B cell (primary cell): ENCODE measurements at regions not wholly inside any gene's neighbourhood (a gene's known extent, or its start where the extent isn't known, plus 50 kb on each side); places are given as distances from the start of the nearest gene placed in this dataset.
"Not testable (repeated sequence)": the region's sequence is repeated elsewhere in the genome, so short reads cannot be mapped to it uniquely, and the experiment has no call there.

Experiments
- ATAC-seq: fragments of 200-7000 bp; cut with Tn5 transposase; one replicate; pipeline ENCODE4 v1.10.0; 2021; ENCODE audit warnings: low read depth, mild to moderate bottlenecking, moderate number of reproducible peaks, moderate library complexity
- CTCF ChIA-PET: fragments of 350-600 bp; sonication (Branson Sonifier 250); formaldehyde crosslinking; loops from one replicate; lab custom pipeline; 2021; ENCODE audit warnings: antibody characterized with exemption, inconsistent platforms; lab: Charles Lee
- POLR2A ChIA-PET: fragments of 350-600 bp; sonication (Branson Sonifier 250); formaldehyde crosslinking; loops from one replicate; lab custom pipeline; 2021; ENCODE audit warnings: antibody characterized with exemption; lab: Charles Lee
- DNase-seq: peaks from one replicate; pipeline ENCODE4 v3.0.0; 2013
- H2AFZ ChIP-seq: 2 replicates; pipeline ENCODE4 v1.6.1; 2012; ENCODE audit warnings: mild to moderate bottlenecking, low read depth, low read length; ENCODE audit not compliant: insufficient read depth, poor library complexity, severe bottlenecking
- H3K27ac ChIP-seq, 2 donors: 1 replicate in 1 of 2; 2 replicates in 1 of 2; pipeline ENCODE4 v1.5.1; 2012 to 2013; ENCODE audit warnings: low read length in 2 of 2, mild to moderate bottlenecking in 2 of 2, moderate library complexity in 1 of 2
- H3K27me3 ChIP-seq, 4 experiments: fragments of 200-600 bp in 1 of 4; sonication (generic) in 1 of 4; replicated peaks in 1 of 4; 1 replicate in 2 of 4; 2 replicates in 2 of 4; pipeline versions ENCODE4 v1.6.1 to v1.7.0; 2013 to 2016; ENCODE audit warnings: low read length in 3 of 4, mild to moderate bottlenecking in 2 of 4, mixed read lengths in 1 of 4, moderate library complexity in 1 of 4; ENCODE audit not compliant: insufficient read depth in 4 of 4, control insufficient read depth in 3 of 4; ENCODE audit errors: control extremely low read depth in 1 of 4
- H3K36me3 ChIP-seq, 2 experiments: replicated peaks in 1 of 2; 1 replicate in 1 of 2; 2 replicates in 1 of 2; pipeline versions ENCODE4 v1.6.1 to v1.7.1; 2013; ENCODE audit warnings: low read length in 1 of 2; ENCODE audit not compliant: insufficient read depth in 2 of 2, control insufficient read depth in 1 of 2; ENCODE audit errors: control extremely low read depth in 1 of 2, extremely low read depth in 1 of 2
- H3K4me1 ChIP-seq, 2 donors: fragments of 200-600 bp in 1 of 2; sonication (generic) in 1 of 2; 1 replicate in 1 of 2; 2 replicates in 1 of 2; pipeline versions ENCODE4 v1.5.1 to v1.6.1; 2013 to 2017; ENCODE audit warnings: low read length in 2 of 2; ENCODE audit not compliant: control insufficient read depth in 2 of 2, insufficient read depth in 2 of 2
- H3K4me2 ChIP-seq: replicated peaks from 2 replicates; pipeline ENCODE3; 2012; ENCODE audit warnings: mild to moderate bottlenecking, low read depth, low read length; ENCODE audit not compliant: poor library complexity, severe bottlenecking
- H3K4me3 ChIP-seq, 5 experiments: fragments of 200-600 bp in 1 of 5; sonication (generic) in 1 of 5; 1 replicate in 3 of 5; 2 replicates in 2 of 5; pipeline versions ENCODE4 v1.5.1 to v1.7.0; 2011 to 2016; ENCODE audit warnings: low read length in 4 of 5, mild to moderate bottlenecking in 4 of 5, low read depth in 2 of 5, control low read depth in 1 of 5, moderate library complexity in 1 of 5; ENCODE audit not compliant: insufficient read depth in 1 of 5; ENCODE audit errors: control extremely low read depth in 1 of 5, extremely low read depth in 1 of 5
- H3K79me2 ChIP-seq: fragments of 200-600 bp; sonication (generic); one replicate; pipeline ENCODE4 v1.6.0; 2016; ENCODE audit warnings: low read length; ENCODE audit not compliant: control insufficient read depth, insufficient read depth
- H3K9ac ChIP-seq: fragments of 200-600 bp; sonication (generic); 2 replicates; pipeline ENCODE4 v1.6.1; 2017; ENCODE audit warnings: mild to moderate bottlenecking, low read length, moderate library complexity
- H3K9me3 ChIP-seq, 3 donors: one replicate each; pipeline versions ENCODE4 v1.6.1 to v1.7.1; 2013; ENCODE audit warnings: low read length in 2 of 3; ENCODE audit not compliant: control insufficient read depth in 2 of 3, insufficient read depth in 1 of 3; ENCODE audit errors: control extremely low read depth in 1 of 3
- H4K20me1 ChIP-seq: 2 replicates; pipeline ENCODE4 v1.6.0; 2012; ENCODE audit warnings: mild to moderate bottlenecking, low read length; ENCODE audit not compliant: insufficient read depth, control insufficient read depth, poor library complexity, severe bottlenecking
- H3K27ac Mint-ChIP-seq: one replicate; pipeline ENCODE4 v1.8.0; 2021; ENCODE audit warnings: mixed read lengths
- H3K27me3 Mint-ChIP-seq: one replicate; pipeline ENCODE4 v1.8.0; 2021; ENCODE audit warnings: mixed read lengths
- H3K4me1 Mint-ChIP-seq: one replicate; pipeline ENCODE4 v1.8.0; 2021; ENCODE audit warnings: mixed read lengths
- H3K4me3 Mint-ChIP-seq: one replicate; pipeline ENCODE4 v1.8.0; 2021; ENCODE audit warnings: mixed read lengths
- H3K9me3 Mint-ChIP-seq: one replicate; pipeline ENCODE4 v1.8.0; 2022; ENCODE audit warnings: mixed read lengths; ENCODE audit not compliant: insufficient read depth
- EZH2 ChIP-seq: IDR thresholded peaks from 2 replicates; pipeline ENCODE4 v1.6.1; 2012; ENCODE audit warnings: borderline replicate concordance, low read depth, mild to moderate bottlenecking, moderate library complexity, low read length; ENCODE audit not compliant: insufficient read depth, poor library complexity, severe bottlenecking
- WGBS: methylation state at CpG from one replicate; pipeline ENCODE4 v1.1.5; 2013; ENCODE audit warnings: missing lambda C conversion rate; ENCODE audit not compliant: insufficient coverage; 5-methylcytosine and 5-hydroxymethylcytosine counted together
- intact Hi-C: fragments of 100-400 bp; cut with micrococcal nuclease; formaldehyde crosslinking; loops from one replicate; pipeline ENCODE4 v1.10.0; 2022
- TF ChIP-seq, protein P1 (sequence below): fragments of 200-600 bp; IDR thresholded peaks from one replicate; pipeline ENCODE4 v1.8.0; 2022; ENCODE audit warnings: antibody characterized with exemption, mild to moderate bottlenecking

GRCh38 chr6:121680058-121680457, 244.6 kb downstream of the GJA1 start:
- Histone ChIP-seq H3K36me3 (no peaks in the 10 kb centered on the region), H3K4me2 (no peak overlapping the region), H3K4me3 (no peak overlapping the region), H3K9me3 (no peaks in the 10 kb centered on the region), H3K9ac (no peak overlapping the region), H2AFZ (no peak overlapping the region), H3K27ac (no peak overlapping the region), H3K4me1 (no peaks in the 10 kb centered on the region), H4K20me1 (no peaks in the 10 kb centered on the region), H3K79me2 (no peaks in the 10 kb centered on the region), H3K27me3 (no peaks in the 10 kb centered on the region)
- Mint-ChIP-seq H3K4me3 (no peak overlapping the region), H3K27ac (no peak overlapping the region), H3K9me3 (no peaks in the 10 kb centered on the region), H3K4me1 (no peaks in the 10 kb centered on the region), H3K27me3 (no peaks in the 10 kb centered on the region)
- DNase-seq (no peak), ATAC-seq (no peak)
- ChIA-PET POLR2A (no interaction called here), CTCF (no interaction called here)
- TF ChIP-seq, protein P1, sequence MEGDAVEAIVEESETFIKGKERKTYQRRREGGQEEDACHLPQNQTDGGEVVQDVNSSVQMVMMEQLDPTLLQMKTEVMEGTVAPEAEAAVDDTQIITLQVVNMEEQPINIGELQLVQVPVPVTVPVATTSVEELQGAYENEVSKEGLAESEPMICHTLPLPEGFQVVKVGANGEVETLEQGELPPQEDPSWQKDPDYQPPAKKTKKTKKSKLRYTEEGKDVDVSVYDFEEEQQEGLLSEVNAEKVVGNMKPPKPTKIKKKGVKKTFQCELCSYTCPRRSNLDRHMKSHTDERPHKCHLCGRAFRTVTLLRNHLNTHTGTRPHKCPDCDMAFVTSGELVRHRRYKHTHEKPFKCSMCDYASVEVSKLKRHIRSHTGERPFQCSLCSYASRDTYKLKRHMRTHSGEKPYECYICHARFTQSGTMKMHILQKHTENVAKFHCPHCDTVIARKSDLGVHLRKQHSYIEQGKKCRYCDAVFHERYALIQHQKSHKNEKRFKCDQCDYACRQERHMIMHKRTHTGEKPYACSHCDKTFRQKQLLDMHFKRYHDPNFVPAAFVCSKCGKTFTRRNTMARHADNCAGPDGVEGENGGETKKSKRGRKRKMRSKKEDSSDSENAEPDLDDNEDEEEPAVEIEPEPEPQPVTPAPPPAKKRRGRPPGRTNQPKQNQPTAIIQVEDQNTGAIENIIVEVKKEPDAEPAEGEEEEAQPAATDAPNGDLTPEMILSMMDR = no peak
- no peak for TF ChIP-seq EZH2
- intact Hi-C loops = no loop called here
- WGBS = 80% methylated on average over 2 of the region's 9 CpGs

DNA sequence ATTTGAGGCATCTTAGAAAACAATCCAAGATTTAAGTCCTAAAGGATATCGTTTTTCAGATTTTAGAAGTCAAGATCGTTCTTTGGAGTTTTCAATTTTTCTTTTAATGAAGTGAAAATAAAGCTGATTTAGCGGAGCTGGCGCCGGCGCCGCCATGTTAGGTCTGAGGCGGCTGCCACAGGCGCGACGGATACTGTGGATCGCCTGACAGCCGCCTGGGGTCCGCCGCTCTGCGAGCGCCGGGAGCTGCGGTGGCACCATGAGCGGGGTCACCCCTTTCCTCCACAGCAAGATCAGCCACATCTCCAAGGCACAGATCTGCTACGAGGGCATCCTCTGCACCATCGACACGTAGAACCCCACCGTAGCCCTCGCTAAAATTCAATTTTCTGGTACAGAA, 247.2 kb downstream of the GJA1 start:
- no peak overlapping the region for H3K27ac Mint-ChIP-seq
- intact Hi-C loops = no loop called here

GRCh38 chr6:121685806-121686205, 250.4 kb downstream of the GJA1 start:
- H3K27me3 Mint-ChIP-seq, H3K36me3 ChIP-seq, H3K4me3 Mint-ChIP-seq, H3K79me2 ChIP-seq, H3K9me3 ChIP-seq, H3K9me3 Mint-ChIP-seq, H4K20me1 ChIP-seq, DNase-seq, ATAC-seq, H2AFZ ChIP-seq, CTCF ChIA-PET, intact Hi-C loops, H3K4me3 ChIP-seq, POLR2A ChIA-PET, H3K9ac ChIP-seq, H3K27me3 ChIP-seq, H3K4me1 Mint-ChIP-seq, H3K27ac Mint-ChIP-seq, H3K4me1 ChIP-seq, H3K4me2 ChIP-seq, H3K27ac ChIP-seq: not testable (repeated sequence)
- 100% methylated on average over 5 of the region's 10 CpGs for WGBS

More for the DNA sequence above, 247.2 kb downstream of the GJA1 start:
- TF ChIP-seq, protein P1 = no peak
- no peak for TF ChIP-seq EZH2
- H3K27me3 ChIP-seq = no peaks in the 10 kb centered on the region
- H4K20me1 ChIP-seq = no peaks in the 10 kb centered on the region
- H3K9ac ChIP-seq = no peak overlapping the region
- H3K79me2 ChIP-seq = no peaks in the 10 kb centered on the region
- H3K27ac ChIP-seq = no peak overlapping the region
- ATAC-seq = no peak
- no peak for DNase-seq
- H3K9me3 ChIP-seq = peaks cover 0 to 7% (median 0%) of the 10 kb centered on the region in 3 donors
- ChIA-PET POLR2A (no interaction called here), CTCF (no interaction called here)
- H3K4me2 ChIP-seq = no peak overlapping the region
- no peaks in the 10 kb centered on the region for H3K36me3 ChIP-seq
- H3K4me3 Mint-ChIP-seq = no peak overlapping the region
- H2AFZ ChIP-seq = no peak overlapping the region
- no peaks in the 10 kb centered on the region for H3K9me3 Mint-ChIP-seq
- no peaks in the 10 kb centered on the region for H3K4me1 Mint-ChIP-seq
- H3K4me3 ChIP-seq = no peak overlapping the region
- no peaks in the 10 kb centered on the region for H3K4me1 ChIP-seq
- 98% methylated on average over 24 of the region's 25 CpGs for WGBS
- no peaks in the 10 kb centered on the region for H3K27me3 Mint-ChIP-seq
